Inferior parietal cortex (tissue), 1 donor: ENCODE measurements at regions not wholly inside any gene's neighbourhood (a gene's known extent, or its start where the extent isn't known, plus 50 kb on each side); places are given as distances from the start of the nearest gene placed in this dataset.
"Not testable (repeated sequence)": the region's sequence is repeated elsewhere in the genome, so short reads cannot be mapped to it uniquely, and the experiment has no call there.

Experiments used
- DNase-seq: peaks from one replicate; pipeline ENCODE4 v3.0.0-alpha.2; 2016; ENCODE audit errors: extremely low spot score

- peak; percentile 92 for DNase-seq
Observed at GRCh38 chr10:42367532-42368230, 270.7 kb downstream of the ZNF33B start.

- DNase-seq = no peak
Observed at GRCh38 chr10:42351745-42352144, 286.6 kb downstream of the ZNF33B start.

DNA sequence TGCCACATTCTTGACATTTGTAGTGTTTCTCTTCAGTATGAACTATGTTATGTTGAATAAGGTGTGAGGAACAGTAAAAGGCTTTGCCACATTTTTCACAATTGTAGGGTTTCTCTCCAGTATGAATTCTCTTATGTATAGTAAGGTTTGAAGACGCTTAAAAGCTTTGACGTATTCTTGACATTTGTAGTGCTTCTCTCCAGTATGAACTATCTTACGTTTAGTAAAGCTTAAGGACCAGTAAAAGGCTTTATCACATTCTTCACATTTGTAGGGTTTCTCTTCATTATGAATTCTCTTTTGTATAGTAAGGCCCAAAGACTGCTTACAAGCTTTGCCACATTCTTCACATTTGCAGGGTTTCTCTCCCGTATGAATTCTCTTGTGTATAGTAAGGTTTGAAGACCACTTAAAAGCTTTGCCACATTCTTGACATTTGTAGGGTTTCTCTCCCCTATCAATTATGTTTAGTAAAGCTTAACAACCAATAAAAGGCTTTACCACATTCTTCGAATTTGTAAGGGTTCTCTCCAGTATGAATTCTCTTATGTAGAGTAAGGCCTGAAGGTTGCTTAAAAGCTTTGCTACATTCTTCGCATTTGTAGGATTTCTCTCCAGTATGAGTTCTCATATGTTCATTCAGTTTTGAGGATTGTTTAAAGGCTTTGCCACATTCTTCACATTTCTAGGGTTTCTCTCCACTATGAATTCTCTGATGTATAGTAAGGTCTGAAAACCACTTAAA, 301.6 kb downstream of the ZNF33B start:
- DNase-seq = not testable (repeated sequence)

DNA sequence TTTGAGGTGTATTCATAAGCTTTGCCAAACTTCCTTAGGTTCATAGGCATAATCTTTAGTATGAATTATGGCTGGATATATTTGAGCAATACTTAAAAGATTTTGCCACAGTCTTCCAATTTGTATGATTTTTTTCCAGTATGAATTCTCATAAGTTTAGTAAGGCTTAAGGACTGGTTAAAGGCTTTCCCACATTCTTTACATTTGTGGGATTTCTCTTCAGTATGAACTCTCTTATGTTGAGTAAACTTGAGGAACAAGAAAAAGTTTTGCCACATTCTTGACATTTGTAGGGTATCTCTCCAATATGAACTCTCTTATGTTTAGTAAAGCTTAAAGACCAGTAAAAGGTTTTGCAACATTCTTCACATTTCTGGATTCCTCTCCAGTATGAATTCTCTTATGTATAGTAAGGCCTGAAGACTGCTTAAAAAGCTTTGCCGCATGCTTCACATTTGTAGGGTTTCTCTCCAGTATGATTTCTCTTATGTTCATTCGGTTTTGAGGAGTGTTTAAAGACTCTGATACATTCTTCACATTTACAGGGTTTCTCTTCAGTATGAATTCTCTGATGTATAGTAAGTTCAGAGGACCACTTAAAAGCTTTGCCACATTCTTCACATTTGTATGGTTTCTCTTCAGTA, 302.6 kb downstream of the ZNF33B start:
- DNase-seq = not testable (repeated sequence)

GRCh38 chr10:42304341-42304740, 334.0 kb downstream of the ZNF33B start:
- DNase-seq = no peak

- not testable (repeated sequence) for DNase-seq
Observed at GRCh38 chr10:42281896-42282295, 356.5 kb downstream of the ZNF33B start.

DNA sequence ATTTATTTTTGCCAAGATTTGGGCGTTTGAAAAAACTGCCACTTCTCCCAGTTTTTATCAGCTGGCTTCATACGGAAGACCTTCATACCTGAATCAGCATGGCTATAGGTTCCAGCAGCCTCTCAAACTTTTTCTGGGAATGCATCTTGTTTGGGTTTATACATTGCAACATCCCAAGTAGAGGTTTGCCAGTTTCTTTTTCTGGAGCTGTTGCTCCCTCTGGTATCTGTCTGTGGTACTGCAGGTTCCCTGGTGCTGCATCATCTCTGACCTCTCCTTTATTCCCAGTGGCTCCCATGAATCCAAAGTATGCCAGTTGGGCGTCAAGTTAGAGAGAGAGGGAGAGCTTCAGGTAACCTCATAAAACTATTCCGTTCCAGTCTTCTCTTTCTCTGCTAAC, 368.6 kb downstream of the ZNF33B start:
- not testable (repeated sequence) for DNase-seq

DNA sequence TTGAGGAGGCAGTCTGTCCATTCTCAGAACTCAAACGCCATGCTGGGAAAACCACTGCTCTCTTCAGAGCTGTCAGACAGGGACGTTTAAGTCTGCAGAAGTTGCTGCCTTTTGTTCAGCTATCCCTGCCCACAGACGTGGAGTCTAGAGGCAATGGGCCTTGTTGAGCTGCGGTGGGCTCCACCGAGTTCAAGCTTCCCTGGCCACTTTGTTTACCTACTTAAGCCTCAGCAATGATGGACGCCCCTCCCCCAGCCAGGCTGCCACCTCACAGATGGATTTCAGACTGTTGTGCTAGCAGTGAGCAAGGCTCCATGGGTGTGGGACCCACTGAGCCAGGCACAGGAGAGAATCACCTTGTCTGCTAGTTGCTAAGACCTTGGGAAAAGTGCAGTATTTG, 375.1 kb downstream of the ZNF33B start:
- not testable (repeated sequence) for DNase-seq

- not testable (repeated sequence) for DNase-seq
Observed at GRCh38 chr10:42243002-42243401, 395.4 kb downstream of the ZNF33B start.

DNA sequence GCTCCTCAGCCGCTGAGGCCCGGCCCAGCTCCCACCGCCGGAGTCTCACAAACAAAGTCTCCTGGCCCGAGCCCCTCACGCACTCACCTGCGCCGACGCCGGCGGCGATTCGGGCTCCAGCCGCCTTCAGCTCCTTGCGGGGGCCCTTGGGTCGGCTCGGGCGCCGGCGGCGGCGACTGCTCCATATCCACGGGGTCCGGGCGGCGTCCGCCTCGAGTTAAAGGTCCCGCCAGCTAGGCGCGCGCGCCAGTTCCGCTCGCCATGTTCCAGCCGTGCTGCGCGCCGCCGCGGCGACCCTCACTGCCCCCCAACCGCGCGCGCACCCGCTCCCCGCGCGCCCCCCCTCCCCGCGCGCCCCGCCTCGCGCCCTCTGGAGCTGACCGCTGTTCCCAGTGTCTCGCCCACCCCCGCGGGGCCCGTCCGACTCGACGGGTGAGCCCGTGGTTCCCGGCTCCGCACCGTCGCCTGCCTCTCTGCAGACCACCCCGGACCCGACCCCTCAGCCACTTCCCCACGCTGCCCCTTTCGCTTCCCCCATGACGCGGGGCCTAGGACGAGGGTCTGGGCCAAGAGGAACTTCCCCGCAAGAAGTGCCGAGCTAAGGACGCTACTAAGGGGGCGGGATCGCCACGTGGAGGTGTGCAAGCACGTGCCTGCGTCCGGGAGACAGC, 396.1 kb downstream of the ZNF33B start:
- no peak for DNase-seq

DNA sequence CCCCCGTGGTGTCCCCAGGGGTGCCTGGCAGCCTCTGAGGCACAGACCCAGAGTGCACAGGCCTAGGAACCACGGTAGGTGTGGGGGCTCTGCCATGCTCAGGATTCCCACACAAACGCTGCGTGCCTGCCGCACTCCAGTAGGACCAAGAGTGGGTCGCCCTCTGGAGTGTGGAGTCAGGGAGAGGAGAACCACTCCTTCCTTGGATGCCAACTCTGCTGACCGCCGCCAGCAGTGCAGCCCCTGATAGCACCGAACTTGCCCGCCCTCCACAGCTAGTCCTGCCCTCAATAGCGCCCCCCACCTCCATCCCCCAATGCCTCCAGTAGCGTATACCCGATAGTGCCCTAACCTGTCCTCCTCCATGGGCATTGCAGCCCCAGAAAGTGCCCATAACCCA, 402.0 kb downstream of the ZNF33B start:
- not testable (repeated sequence) for DNase-seq

DNA sequence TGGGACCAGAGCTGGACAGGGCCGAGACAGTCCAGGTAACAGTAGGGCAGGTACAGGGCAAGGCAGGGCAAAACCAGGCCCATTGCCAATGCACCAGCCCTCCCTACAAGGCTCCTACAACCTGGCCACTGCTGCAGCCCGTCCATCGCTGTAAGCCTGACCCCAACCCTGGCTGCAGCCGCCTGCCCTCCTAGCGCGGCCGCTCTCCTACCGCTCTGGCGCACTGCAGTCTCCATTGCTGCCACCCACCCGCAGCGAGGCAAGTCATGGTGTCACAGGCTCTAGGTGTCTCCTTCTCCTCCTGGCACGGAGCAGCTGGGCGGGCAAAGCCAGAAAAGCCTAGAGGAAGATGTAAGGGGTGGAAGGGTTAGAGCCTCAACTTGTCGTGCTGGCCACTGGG, 402.6 kb downstream of the ZNF33B start:
- not testable (repeated sequence) for DNase-seq

- DNase-seq = not testable (repeated sequence)
Observed at GRCh38 chr10:42235241-42235640, 403.1 kb downstream of the ZNF33B start.

- DNase-seq = not testable (repeated sequence)
Observed at GRCh38 chr10:42234506-42234905, 403.9 kb downstream of the ZNF33B start.

DNA sequence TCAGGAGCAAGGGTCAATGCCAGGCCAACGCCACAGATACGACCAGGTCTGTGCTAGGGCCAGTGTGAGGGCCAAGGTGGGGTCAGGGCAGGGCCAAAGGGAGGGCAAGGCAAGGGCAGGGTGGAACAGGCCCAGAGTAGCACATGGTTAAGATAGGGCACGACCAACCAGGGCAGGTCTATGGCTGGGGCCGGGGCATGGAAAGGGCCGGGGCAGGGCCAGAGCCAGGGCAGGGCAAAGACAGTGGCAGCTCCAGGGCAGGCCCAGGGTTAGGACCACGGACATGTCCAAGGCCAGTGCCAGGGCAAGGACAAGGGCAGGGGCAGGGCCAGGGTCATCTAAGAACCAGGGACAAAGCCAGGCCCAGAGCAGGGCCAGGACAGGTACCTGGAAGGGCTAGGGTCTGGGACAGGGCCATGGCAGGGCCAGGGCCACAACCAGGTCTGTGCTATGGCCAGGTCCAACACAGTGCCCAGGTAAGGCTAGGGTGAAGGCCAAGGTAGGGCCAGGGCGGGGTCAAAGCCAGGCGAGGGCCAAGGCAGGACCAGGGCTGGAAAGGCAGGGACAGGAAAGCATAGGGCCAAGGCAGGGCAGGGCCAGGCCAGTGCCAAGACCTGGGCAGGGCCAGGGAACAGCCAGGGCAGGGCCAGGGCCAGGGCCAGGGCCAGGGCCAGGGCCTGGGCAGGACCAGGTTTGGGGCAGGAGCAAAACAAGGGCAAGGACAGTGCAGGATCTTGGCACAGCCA, 404.7 kb downstream of the ZNF33B start:
- DNase-seq = not testable (repeated sequence)

- DNase-seq = not testable (repeated sequence)
Observed at GRCh38 chr10:42232955-42233354, 405.4 kb downstream of the ZNF33B start.

DNA sequence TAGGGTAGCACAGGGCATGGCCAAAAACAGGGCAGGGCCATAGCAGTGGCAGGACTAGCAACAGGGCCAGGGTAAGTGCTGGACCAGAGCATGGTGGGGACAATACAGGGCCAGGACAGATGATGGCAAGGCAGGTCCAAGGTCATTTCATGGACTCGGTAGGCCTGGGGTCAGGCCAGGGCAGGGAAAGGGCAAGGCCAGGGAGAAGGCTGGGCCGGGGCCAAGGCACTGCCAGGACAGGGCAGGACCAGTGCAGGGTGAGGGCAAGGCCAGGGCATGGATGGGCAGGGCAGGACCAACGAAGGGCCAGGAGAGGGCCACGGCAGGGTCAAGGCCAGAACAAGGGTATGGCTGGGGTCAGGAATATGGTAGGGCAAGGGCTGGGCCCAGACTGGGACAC, 407.6 kb downstream of the ZNF33B start:
- not testable (repeated sequence) for DNase-seq

DNA sequence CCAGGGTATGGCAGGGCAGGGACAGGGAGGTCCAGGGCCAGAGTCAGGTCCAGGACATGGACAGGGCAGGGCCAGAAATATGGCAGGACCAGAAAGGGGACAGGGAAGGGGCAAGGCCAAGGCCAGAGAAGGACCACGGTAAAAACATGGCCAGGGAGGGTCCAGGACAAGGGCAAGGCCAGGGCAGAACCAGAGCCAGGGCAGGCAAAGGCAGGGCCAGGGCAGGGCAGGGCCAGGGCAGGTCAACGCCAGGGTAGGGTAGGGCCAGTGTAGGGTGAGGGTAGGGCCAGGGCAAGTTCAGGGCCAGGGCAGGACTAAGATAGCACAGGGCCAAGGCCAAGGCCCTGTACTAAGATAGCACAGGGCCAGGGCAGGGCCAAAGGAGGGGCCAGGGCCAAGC, 408.3 kb downstream of the ZNF33B start:
- not testable (repeated sequence) for DNase-seq

- DNase-seq = not testable (repeated sequence)
Observed at GRCh38 chr10:42227859-42228258, 410.5 kb downstream of the ZNF33B start.

DNA sequence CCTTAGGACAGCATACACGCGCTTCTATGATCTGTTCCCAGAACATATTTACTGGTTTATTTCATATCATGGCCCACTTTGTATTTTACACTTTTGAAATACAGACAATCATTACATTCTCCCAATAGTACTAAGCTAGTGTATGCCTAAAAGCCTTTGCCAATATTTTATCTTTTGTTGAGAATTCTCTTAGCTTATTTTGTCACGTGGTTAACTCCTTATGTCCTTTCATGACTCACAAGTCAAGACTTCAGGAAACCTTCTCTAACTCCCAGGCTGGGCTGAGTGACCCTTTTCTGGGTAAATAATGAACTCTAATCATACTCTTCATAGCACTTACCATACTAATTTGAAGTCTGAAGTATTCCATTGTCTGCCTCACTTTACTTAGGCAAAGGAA, 444.8 kb downstream of the ZNF33B start:
- DNase-seq = not testable (repeated sequence)

DNA sequence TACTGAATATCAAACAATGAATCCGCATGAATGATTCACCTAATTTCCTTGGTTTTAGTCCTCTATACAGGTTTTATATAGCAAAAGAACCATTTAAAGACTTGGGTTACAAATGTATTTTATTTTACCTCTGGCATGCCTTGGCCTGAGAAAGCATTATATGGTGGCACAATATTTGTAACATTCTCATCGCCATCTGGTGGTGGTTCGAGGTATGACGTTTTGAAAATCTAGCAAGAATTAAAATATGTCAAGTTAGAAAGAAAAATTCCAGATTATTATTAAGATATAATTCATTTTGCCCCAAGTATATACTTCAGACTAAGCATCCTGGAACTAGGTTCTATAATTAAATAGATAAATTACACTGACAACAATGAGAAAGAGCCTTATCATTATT, 445.9 kb downstream of the ZNF33B start:
- DNase-seq = peak; percentile 3
